ENCODE measurements at regions not wholly inside any gene's neighbourhood (a gene's known extent, or its start where the extent isn't known, plus 50 kb on each side); places are given as distances from the start of the nearest gene placed in this dataset.

GRCh38 chr2:103798291-103798690 is 1036.5 kb downstream of the TMEM182 start:
- no peak for DNase-seq (ENCODE audit: low spot score in 2 of 2)
- intact Hi-C loops (cut with DNase I) = no loop called here
- H3K36me3 ChIP-seq = no peaks in the 10 kb centered on the region
- no peak overlapping the region for H3K4me3 ChIP-seq
- no peaks in the 10 kb centered on the region for H3K4me1 ChIP-seq
- TF ChIP-seq, protein P1, sequence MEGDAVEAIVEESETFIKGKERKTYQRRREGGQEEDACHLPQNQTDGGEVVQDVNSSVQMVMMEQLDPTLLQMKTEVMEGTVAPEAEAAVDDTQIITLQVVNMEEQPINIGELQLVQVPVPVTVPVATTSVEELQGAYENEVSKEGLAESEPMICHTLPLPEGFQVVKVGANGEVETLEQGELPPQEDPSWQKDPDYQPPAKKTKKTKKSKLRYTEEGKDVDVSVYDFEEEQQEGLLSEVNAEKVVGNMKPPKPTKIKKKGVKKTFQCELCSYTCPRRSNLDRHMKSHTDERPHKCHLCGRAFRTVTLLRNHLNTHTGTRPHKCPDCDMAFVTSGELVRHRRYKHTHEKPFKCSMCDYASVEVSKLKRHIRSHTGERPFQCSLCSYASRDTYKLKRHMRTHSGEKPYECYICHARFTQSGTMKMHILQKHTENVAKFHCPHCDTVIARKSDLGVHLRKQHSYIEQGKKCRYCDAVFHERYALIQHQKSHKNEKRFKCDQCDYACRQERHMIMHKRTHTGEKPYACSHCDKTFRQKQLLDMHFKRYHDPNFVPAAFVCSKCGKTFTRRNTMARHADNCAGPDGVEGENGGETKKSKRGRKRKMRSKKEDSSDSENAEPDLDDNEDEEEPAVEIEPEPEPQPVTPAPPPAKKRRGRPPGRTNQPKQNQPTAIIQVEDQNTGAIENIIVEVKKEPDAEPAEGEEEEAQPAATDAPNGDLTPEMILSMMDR (IDR thresholded peaks at IDR 0.05) = no peak
- no peaks in the 10 kb centered on the region for H3K9me3 ChIP-seq
- no peak overlapping the region for H3K27ac ChIP-seq
- no peaks in the 10 kb centered on the region for H3K27me3 ChIP-seq

DNA sequence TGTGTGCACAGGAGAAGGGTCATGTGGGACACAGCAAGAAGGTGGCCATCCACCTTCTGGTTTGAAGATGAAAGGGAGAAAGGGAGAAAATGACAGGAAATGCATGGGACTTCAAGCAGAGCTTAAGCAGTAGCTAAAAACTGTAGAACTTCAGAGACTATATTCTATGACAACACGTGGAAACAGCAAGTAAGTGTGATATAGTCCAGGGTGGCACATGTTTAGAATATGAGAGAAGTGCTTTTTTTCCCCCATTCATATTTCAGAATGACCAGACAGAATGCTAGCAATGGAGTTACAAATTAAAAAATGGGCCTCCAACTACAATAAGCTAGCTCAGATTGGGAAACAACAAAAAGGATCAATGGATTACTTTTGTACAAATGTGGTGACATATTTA is 1042.2 kb downstream of the TMEM182 start:
- no peak overlapping the region for H3K27ac ChIP-seq
- TF ChIP-seq, protein P1 (IDR thresholded peaks at IDR 0.05) = no peak
- intact Hi-C loops (cut with DNase I) = no loop called here
- no peaks in the 10 kb centered on the region for H3K27me3 ChIP-seq
- H3K4me1 ChIP-seq = no peaks in the 10 kb centered on the region
- no peak for DNase-seq (ENCODE audit: low spot score in 2 of 2)
- no peaks in the 10 kb centered on the region for H3K36me3 ChIP-seq
- H3K9me3 ChIP-seq = no peaks in the 10 kb centered on the region
- H3K4me3 ChIP-seq = no peak overlapping the region

- H3K27me3 ChIP-seq = no peaks in the 10 kb centered on the region
- intact Hi-C loops (cut with DNase I) = no loop called here
- H3K27ac ChIP-seq = no peak overlapping the region
- no peaks in the 10 kb centered on the region for H3K9me3 ChIP-seq
- no peaks in the 10 kb centered on the region for H3K4me1 ChIP-seq
- TF ChIP-seq, protein P1 (IDR thresholded peaks at IDR 0.05) = no peak
- no peaks in the 10 kb centered on the region for H3K36me3 ChIP-seq
- no peak overlapping the region for H3K4me3 ChIP-seq
- no peak for DNase-seq (ENCODE audit: low spot score in 2 of 2)
These were observed 1043.9 kb downstream of the TMEM182 start for GRCh38 chr2:103805746-103806145.

DNA sequence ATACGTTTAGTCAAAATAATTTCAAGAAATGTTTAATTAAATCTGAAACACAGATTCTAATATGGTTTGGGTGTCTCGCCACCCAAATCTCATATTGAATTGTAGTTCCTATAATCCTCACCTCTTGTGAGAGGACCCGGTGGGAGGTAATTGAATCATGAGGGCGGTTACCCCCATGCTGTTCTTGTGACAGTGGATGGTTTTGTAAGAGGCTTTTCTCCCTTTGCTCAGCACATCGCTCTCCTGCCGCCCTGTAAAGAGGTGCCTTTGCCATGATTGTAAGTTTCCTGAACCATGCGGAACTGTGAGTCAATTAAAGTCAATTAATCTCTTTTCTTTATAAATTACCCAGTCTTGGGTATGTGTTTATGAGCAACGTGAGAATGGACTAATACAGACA is 1045.1 kb upstream of the POU3F3 start:
- Histone ChIP-seq H3K9me3 (no peaks in the 10 kb centered on the region), H3K36me3 (no peaks in the 10 kb centered on the region), H3K4me3 (no peak overlapping the region), H3K27ac (no peak overlapping the region), H3K4me1 (no peaks in the 10 kb centered on the region), H3K27me3 (no peaks in the 10 kb centered on the region)
- TF ChIP-seq, protein P1 (IDR thresholded peaks at IDR 0.05) = no peak
- no peak for DNase-seq (ENCODE audit: low spot score in 2 of 2)
- intact Hi-C loops (cut with DNase I) = no loop called here

DNA sequence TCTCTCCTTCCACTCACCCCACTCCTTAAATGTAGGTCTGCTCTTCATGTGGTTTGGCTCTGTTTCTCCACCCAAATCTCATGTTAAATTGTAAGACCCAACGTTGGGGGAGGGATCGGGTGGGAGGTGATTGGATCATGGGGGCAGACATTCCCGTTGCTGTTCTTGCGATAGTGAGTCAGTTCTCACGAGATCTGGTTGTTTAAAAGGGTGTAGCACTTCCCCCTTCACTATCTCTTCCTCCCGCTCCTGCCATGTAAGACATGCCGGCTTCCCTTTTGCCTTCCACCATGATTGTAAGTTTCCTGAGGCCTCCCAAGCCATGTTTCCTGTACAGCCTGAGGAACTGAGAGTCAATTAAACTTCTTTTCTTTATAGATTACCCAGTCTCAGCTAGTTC is 1044.5 kb upstream of the POU3F3 start:
- intact Hi-C loops (cut with DNase I) = no loop called here
- Histone ChIP-seq H3K4me3 (no peak overlapping the region), H3K4me1 (no peaks in the 10 kb centered on the region), H3K9me3 (no peaks in the 10 kb centered on the region), H3K27ac (no peak overlapping the region), H3K27me3 (no peaks in the 10 kb centered on the region), H3K36me3 (no peaks in the 10 kb centered on the region)
- TF ChIP-seq, protein P1 (IDR thresholded peaks at IDR 0.05) = no peak
- DNase-seq (ENCODE audit: low spot score in 2 of 2) = no peak

GRCh38 chr2:103809941-103810441 is 1043.9 kb upstream of the POU3F3 start:
- Histone ChIP-seq H3K27me3 (no peaks in the 10 kb centered on the region), H3K4me1 (no peaks in the 10 kb centered on the region), H3K4me3 (no peak overlapping the region), H3K27ac (no peak overlapping the region), H3K36me3 (no peaks in the 10 kb centered on the region), H3K9me3 (no peaks in the 10 kb centered on the region)
- TF ChIP-seq, protein P1 (IDR thresholded peaks at IDR 0.05) = no peak
- DNase-seq (ENCODE audit: low spot score in 2 of 2) = no peak
- intact Hi-C loops (cut with DNase I) = no loop called here

All from ascending aorta (tissue), 2 donors.